NB4 (cell line): ENCODE measurements at regions not wholly inside any gene's neighbourhood (a gene's known extent, or its start where the extent isn't known, plus 50 kb on each side); places are given as distances from the start of the nearest gene placed in this dataset.

Experiments
- POLR2A ChIP-seq: IDR thresholded peaks from 2 replicates; pipeline ENCODE4 v1.6.1; 2011; ENCODE audit warnings: mild to moderate bottlenecking; ENCODE audit not compliant: insufficient read length; ENCODE audit errors: extremely low read depth
- TF ChIP-seq, protein P1 (sequence below): IDR thresholded peaks from one replicate; pipeline ENCODE4 v1.5.1; 2012; ENCODE audit warnings: low read depth, low read length

DNA sequence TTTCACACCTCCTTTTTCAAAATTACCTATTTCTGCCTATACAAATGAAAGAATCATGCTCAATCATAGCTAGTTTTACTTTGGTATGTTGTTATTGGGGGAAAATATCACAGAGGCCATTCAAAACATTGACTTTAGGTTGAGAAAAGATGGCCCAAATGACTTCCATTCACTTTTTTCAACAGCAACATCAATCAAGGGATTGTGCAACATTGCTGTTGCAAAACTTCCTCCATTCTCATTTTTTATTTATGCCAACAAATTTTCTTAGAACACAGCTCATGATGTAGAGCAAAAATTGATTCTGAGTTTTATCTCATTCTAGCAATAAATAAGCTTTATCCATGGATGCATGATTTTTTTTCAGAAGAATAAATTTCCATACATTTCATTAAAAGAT is 93.6 kb upstream of the RORB start:
- TF ChIP-seq POLR2A = no peak
- TF ChIP-seq, protein P1, sequence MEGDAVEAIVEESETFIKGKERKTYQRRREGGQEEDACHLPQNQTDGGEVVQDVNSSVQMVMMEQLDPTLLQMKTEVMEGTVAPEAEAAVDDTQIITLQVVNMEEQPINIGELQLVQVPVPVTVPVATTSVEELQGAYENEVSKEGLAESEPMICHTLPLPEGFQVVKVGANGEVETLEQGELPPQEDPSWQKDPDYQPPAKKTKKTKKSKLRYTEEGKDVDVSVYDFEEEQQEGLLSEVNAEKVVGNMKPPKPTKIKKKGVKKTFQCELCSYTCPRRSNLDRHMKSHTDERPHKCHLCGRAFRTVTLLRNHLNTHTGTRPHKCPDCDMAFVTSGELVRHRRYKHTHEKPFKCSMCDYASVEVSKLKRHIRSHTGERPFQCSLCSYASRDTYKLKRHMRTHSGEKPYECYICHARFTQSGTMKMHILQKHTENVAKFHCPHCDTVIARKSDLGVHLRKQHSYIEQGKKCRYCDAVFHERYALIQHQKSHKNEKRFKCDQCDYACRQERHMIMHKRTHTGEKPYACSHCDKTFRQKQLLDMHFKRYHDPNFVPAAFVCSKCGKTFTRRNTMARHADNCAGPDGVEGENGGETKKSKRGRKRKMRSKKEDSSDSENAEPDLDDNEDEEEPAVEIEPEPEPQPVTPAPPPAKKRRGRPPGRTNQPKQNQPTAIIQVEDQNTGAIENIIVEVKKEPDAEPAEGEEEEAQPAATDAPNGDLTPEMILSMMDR = no peak
